HL-60 (cell line): ENCODE measurements at regions not wholly inside any gene's neighbourhood (a gene's known extent, or its start where the extent isn't known, plus 50 kb on each side); places are given as distances from the start of the nearest gene placed in this dataset.

Experiments used
- POLR2AphosphoS5 ChIP-seq: IDR thresholded peaks from 2 replicates; pipeline ENCODE4 v1.6.1; 2012; ENCODE audit warnings: low read depth
- TF ChIP-seq, protein P1 (sequence below): IDR thresholded peaks from one replicate; pipeline ENCODE4 v1.5.1; 2011; ENCODE audit warnings: low read length, control low read depth, inconsistent platforms; ENCODE audit not compliant: insufficient read depth
- TF ChIP-seq, protein P2 (sequence below): IDR thresholded peaks from 2 replicates; pipeline ENCODE4 v1.6.1; 2012; ENCODE audit warnings: low read depth; ENCODE audit not compliant: insufficient replicate concordance

DNA sequence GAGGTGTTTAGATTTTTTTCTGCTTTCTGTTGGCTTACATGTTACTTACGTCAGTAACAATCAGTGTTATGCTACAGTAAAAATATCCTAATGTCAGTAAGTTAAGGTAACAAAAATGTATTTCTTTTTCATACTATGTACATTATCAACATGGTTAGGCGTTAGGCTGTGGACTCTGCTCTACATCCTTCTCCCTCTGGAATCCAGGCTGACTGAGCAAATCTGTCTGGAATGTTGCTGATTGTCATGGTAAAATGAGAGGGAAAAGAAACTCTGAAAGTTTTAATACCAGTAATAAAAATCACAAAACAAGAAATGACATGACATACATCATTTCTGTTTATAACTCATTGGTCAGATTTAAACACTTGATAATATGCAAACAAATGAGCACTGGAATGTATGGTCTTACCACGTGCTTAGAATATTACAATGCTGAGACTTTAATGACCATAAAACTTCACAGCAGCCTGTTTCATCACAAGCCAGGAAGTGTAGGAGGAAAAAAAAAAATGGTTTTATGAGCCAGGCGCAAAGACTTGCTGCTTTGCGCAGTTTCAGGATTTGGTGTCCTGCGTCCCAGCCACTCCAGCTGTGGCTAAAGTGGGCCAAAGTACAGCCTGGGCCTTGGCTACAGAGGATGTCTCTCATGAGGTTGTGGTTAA lies 252.4 kb downstream of the FSIP2 start:
- TF ChIP-seq, protein P1, sequence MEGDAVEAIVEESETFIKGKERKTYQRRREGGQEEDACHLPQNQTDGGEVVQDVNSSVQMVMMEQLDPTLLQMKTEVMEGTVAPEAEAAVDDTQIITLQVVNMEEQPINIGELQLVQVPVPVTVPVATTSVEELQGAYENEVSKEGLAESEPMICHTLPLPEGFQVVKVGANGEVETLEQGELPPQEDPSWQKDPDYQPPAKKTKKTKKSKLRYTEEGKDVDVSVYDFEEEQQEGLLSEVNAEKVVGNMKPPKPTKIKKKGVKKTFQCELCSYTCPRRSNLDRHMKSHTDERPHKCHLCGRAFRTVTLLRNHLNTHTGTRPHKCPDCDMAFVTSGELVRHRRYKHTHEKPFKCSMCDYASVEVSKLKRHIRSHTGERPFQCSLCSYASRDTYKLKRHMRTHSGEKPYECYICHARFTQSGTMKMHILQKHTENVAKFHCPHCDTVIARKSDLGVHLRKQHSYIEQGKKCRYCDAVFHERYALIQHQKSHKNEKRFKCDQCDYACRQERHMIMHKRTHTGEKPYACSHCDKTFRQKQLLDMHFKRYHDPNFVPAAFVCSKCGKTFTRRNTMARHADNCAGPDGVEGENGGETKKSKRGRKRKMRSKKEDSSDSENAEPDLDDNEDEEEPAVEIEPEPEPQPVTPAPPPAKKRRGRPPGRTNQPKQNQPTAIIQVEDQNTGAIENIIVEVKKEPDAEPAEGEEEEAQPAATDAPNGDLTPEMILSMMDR: no peak
- TF ChIP-seq POLR2AphosphoS5: no peak
- TF ChIP-seq, protein P2, sequence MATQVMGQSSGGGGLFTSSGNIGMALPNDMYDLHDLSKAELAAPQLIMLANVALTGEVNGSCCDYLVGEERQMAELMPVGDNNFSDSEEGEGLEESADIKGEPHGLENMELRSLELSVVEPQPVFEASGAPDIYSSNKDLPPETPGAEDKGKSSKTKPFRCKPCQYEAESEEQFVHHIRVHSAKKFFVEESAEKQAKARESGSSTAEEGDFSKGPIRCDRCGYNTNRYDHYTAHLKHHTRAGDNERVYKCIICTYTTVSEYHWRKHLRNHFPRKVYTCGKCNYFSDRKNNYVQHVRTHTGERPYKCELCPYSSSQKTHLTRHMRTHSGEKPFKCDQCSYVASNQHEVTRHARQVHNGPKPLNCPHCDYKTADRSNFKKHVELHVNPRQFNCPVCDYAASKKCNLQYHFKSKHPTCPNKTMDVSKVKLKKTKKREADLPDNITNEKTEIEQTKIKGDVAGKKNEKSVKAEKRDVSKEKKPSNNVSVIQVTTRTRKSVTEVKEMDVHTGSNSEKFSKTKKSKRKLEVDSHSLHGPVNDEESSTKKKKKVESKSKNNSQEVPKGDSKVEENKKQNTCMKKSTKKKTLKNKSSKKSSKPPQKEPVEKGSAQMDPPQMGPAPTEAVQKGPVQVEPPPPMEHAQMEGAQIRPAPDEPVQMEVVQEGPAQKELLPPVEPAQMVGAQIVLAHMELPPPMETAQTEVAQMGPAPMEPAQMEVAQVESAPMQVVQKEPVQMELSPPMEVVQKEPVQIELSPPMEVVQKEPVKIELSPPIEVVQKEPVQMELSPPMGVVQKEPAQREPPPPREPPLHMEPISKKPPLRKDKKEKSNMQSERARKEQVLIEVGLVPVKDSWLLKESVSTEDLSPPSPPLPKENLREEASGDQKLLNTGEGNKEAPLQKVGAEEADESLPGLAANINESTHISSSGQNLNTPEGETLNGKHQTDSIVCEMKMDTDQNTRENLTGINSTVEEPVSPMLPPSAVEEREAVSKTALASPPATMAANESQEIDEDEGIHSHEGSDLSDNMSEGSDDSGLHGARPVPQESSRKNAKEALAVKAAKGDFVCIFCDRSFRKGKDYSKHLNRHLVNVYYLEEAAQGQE: no peak
